EH (cell line): ENCODE measurements at regions not wholly inside any gene's neighbourhood (a gene's known extent, or its start where the extent isn't known, plus 50 kb on each side); places are given as distances from the start of the nearest gene placed in this dataset.
"Not testable (repeated sequence)": the region's sequence is repeated elsewhere in the genome, so short reads cannot be mapped to it uniquely, and the experiment has no call there.

ENCODE experiments used
- DNase-seq: peaks from one replicate; pipeline ENCODE4 v3.0.0-alpha.2; 2015; ENCODE audit warnings: low read depth

- DNase-seq = no peak
Measured at GRCh38 chr1:60950224-60951063, 131.9 kb upstream of the NFIA start.

GRCh38 chr1:60949826-60950197, 132.5 kb upstream of the NFIA start:
- DNase-seq = no peak

- DNase-seq = no peak
Measured at GRCh38 chr1:60949154-60949825, 133.1 kb upstream of the NFIA start.

GRCh38 chr1:60948486-60948885, 133.9 kb upstream of the NFIA start:
- no peak for DNase-seq

- DNase-seq = no peak
Measured at GRCh38 chr1:60947367-60947766, 135.0 kb upstream of the NFIA start.

- no peak for DNase-seq
Measured at GRCh38 chr1:60942896-60943638, 139.3 kb upstream of the NFIA start.

GRCh38 chr1:60942291-60942690, 140.1 kb upstream of the NFIA start:
- DNase-seq = no peak

- not testable (repeated sequence) for DNase-seq
Measured at GRCh38 chr1:60940685-60941084, 141.7 kb upstream of the NFIA start.

- no peak for DNase-seq
Measured at GRCh38 chr1:60937720-60938119, 144.6 kb upstream of the NFIA start.

GRCh38 chr1:60936591-60937342, 145.6 kb upstream of the NFIA start:
- no peak for DNase-seq

- no peak for DNase-seq
Measured at GRCh38 chr1:60936163-60936562, 146.2 kb upstream of the NFIA start.

GRCh38 chr1:60935599-60936110, 146.7 kb upstream of the NFIA start:
- DNase-seq = no peak

- DNase-seq = no peak
Measured at GRCh38 chr1:60930130-60930529, 152.2 kb upstream of the NFIA start.

- no peak for DNase-seq
Measured at GRCh38 chr1:60924964-60925798, 157.2 kb upstream of the NFIA start.

GRCh38 chr1:60924165-60924564, 158.2 kb upstream of the NFIA start:
- no peak for DNase-seq

- DNase-seq = no peak
Measured at GRCh38 chr1:60923389-60924087, 158.8 kb upstream of the NFIA start.

- no peak for DNase-seq
Measured at GRCh38 chr1:60922304-60922703, 160.1 kb upstream of the NFIA start.

- no peak for DNase-seq
Measured at GRCh38 chr1:60921175-60921574, 161.2 kb upstream of the NFIA start.

- no peak for DNase-seq
Measured at GRCh38 chr1:60920561-60920960, 161.8 kb upstream of the NFIA start.

- no peak for DNase-seq
Measured at GRCh38 chr1:60918867-60919266, 163.5 kb upstream of the NFIA start.
